H1 (cell line): ENCODE measurements at regions not wholly inside any gene's neighbourhood (a gene's known extent, or its start where the extent isn't known, plus 50 kb on each side); places are given as distances from the start of the nearest gene placed in this dataset.

Experiments used
- CTCF ChIA-PET: fragments of 300-600 bp; sonication (Branson Sonifier 250); formaldehyde crosslinking; loops from one replicate; lab custom pipeline; 2021; ENCODE audit not compliant: partially characterized antibody; lab: Charles Lee
- POLR2A ChIA-PET: fragments of 300-600 bp; sonication (Branson Sonifier 250); formaldehyde crosslinking; loops from one replicate; lab custom pipeline; 2021; ENCODE audit warnings: inconsistent platforms; ENCODE audit not compliant: partially characterized antibody; lab: Charles Lee
- DNase-seq, 2 experiments: peaks; one replicate each; pipeline versions ENCODE4 v3.0.0 to v3.0.0-alpha.2; 2010 to 2022; ENCODE audit warnings: low spot score in 2 of 2, low read depth in 1 of 2, mixed read lengths in 1 of 2
- FAIRE-seq: peaks from 2 replicates; lab custom pipeline; 2011; peaks lifted over from hg19 to GRCh38; lab: Jason Lieb, UNC
- H2AFZ ChIP-seq: 2 replicates; pipeline ENCODE4 v1.8.1; 2012; ENCODE audit warnings: low read length, inconsistent platforms
- H2AK5ac ChIP-seq: 2 replicates; pipeline ENCODE4 v1.6.1; 2013; ENCODE audit warnings: low read depth, low read length
- H2BK120ac ChIP-seq: replicated peaks from 2 replicates; pipeline ENCODE3; 2013; ENCODE audit warnings: low read depth, low read length, inconsistent platforms
- H2BK12ac ChIP-seq: 2 replicates; pipeline ENCODE4 v1.6.1; 2013; ENCODE audit warnings: low read depth, low read length
- H2BK15ac ChIP-seq: 2 replicates; pipeline ENCODE4 v1.6.1; 2013; ENCODE audit warnings: low read length
- H2BK20ac ChIP-seq: 2 replicates; pipeline ENCODE4 v1.6.1; 2013; ENCODE audit warnings: low read length
- H2BK5ac ChIP-seq: 2 replicates; pipeline ENCODE4 v1.6.1; 2013; ENCODE audit warnings: low read depth, low read length
- H3K14ac ChIP-seq: 2 replicates; pipeline ENCODE4 v1.6.1; 2013; ENCODE audit warnings: inconsistent platforms; ENCODE audit not compliant: insufficient read length
- H3K18ac ChIP-seq: 2 replicates; pipeline ENCODE4 v1.6.1; 2013; ENCODE audit warnings: low read length; ENCODE audit errors: extremely low read depth
- H3K23ac ChIP-seq: 2 replicates; pipeline ENCODE4 v1.6.1; 2013; ENCODE audit warnings: inconsistent platforms; ENCODE audit not compliant: insufficient read length
- H3K23me2 ChIP-seq: 2 replicates; pipeline ENCODE4 v1.6.1; 2013; ENCODE audit warnings: low read depth, low read length
- H3K27ac ChIP-seq: 2 replicates; pipeline ENCODE4 v1.6.1; 2011; ENCODE audit warnings: low read depth, low read length, inconsistent platforms
- H3K27me3 ChIP-seq, 4 experiments: replicated peaks in 1 of 4; 1 replicate in 1 of 4; 2 replicates in 3 of 4; pipeline versions ENCODE4 v1.6.1 to v1.8.1; 2011 to 2013; ENCODE audit warnings: low read length in 3 of 4, mild to moderate bottlenecking in 3 of 4, inconsistent platforms in 2 of 4, mixed read lengths in 2 of 4, moderate library complexity in 1 of 4; ENCODE audit not compliant: control insufficient read depth in 3 of 4, insufficient read depth in 3 of 4; ENCODE audit errors: extremely low read depth in 1 of 4
- H3K36me3 ChIP-seq, 4 experiments: 2 replicates each; pipeline versions ENCODE4 v1.6.1 to v1.8.1; 2011 to 2013; ENCODE audit warnings: mild to moderate bottlenecking in 4 of 4, low read length in 3 of 4, moderate library complexity in 2 of 4, control low read depth in 1 of 4, inconsistent platforms in 1 of 4; ENCODE audit not compliant: insufficient read depth in 4 of 4, control insufficient read depth in 2 of 4
- H3K4ac ChIP-seq: replicated peaks from 2 replicates; pipeline ENCODE3; 2013; ENCODE audit warnings: low read length, low read depth, mixed read lengths, inconsistent platforms; ENCODE audit not compliant: insufficient read length
- H3K4me1 ChIP-seq, 4 experiments: replicated peaks in 1 of 4; 1 replicate in 1 of 4; 2 replicates in 3 of 4; pipeline versions ENCODE4 v1.6.1 to v1.8.1; 2011 to 2013; ENCODE audit warnings: low read length in 3 of 4, inconsistent platforms in 2 of 4, mixed read lengths in 1 of 4; ENCODE audit not compliant: insufficient read depth in 4 of 4, control insufficient read depth in 3 of 4
- H3K4me2 ChIP-seq, 2 experiments: 2 replicates each; pipeline versions ENCODE4 v1.6.1 to v1.8.1; 2011 to 2013; ENCODE audit warnings: low read depth in 2 of 2, low read length in 2 of 2, control low read depth in 1 of 2, inconsistent platforms in 1 of 2, mild to moderate bottlenecking in 1 of 2; ENCODE audit not compliant: insufficient read depth in 1 of 2
- H3K4me3 ChIP-seq, 4 experiments: fragments of 200-600, 300-600 bp in 1 of 4; sonication (generic), shearing (Covaris generic), sonication (Bioruptor Twin) in 1 of 4; 2 replicates each; pipeline versions ENCODE4 v1.5.1 to v1.8.1; 2011 to 2016; ENCODE audit warnings: low read length in 4 of 4, low read depth in 3 of 4, control low read depth in 2 of 4, inconsistent platforms in 2 of 4, mild to moderate bottlenecking in 2 of 4, mixed read lengths in 1 of 4, moderate library complexity in 1 of 4; ENCODE audit not compliant: insufficient read depth in 2 of 4; ENCODE audit errors: extremely low read depth in 1 of 4
- H3K56ac ChIP-seq: replicated peaks from 2 replicates; pipeline ENCODE3; 2013; ENCODE audit warnings: low read depth, mild to moderate bottlenecking, mixed read lengths, low read length, inconsistent platforms; ENCODE audit not compliant: insufficient read length
- H3K79me1 ChIP-seq: 2 replicates; pipeline ENCODE4 v1.6.1; 2013; ENCODE audit warnings: low read depth, low read length, control low read depth
- H3K79me2 ChIP-seq, 2 experiments: 2 replicates each; pipeline versions ENCODE4 v1.6.1 to v1.8.1; 2012 to 2013; ENCODE audit warnings: low read length in 2 of 2, mild to moderate bottlenecking in 2 of 2, inconsistent platforms in 1 of 2; ENCODE audit not compliant: insufficient read depth in 2 of 2, control insufficient read depth in 1 of 2
- H3K9ac ChIP-seq, 4 experiments: replicated peaks in 1 of 4; 1 replicate in 1 of 4; 2 replicates in 3 of 4; pipeline versions ENCODE4 v1.6.1 to v1.8.1; 2011 to 2013; ENCODE audit warnings: low read depth in 3 of 4, low read length in 3 of 4, control low read depth in 2 of 4, mild to moderate bottlenecking in 2 of 4, moderate library complexity in 2 of 4, inconsistent platforms in 1 of 4; ENCODE audit errors: extremely low read depth in 1 of 4
- H3K9me3 ChIP-seq, 2 experiments: 2 replicates each; pipeline versions ENCODE4 v1.6.1 to v1.8.1; 2012 to 2013; ENCODE audit warnings: mild to moderate bottlenecking in 2 of 2, moderate library complexity in 2 of 2, control low read depth in 1 of 2, inconsistent platforms in 1 of 2, low read depth in 1 of 2, low read length in 1 of 2, mixed read lengths in 1 of 2; ENCODE audit not compliant: insufficient read depth in 2 of 2
- H4K20me1 ChIP-seq, 2 experiments: replicated peaks in 1 of 2; 2 replicates each; pipeline versions ENCODE3 to v1.8.1; 2011 to 2013; ENCODE audit warnings: inconsistent platforms in 2 of 2, low read length in 2 of 2, mild to moderate bottlenecking in 1 of 2; ENCODE audit not compliant: insufficient read depth in 2 of 2, control insufficient read depth in 1 of 2
- H4K5ac ChIP-seq: 2 replicates; pipeline ENCODE4 v1.6.1; 2013; ENCODE audit warnings: low read length, low read depth, mixed read lengths, inconsistent platforms; ENCODE audit not compliant: insufficient read length
- H4K8ac ChIP-seq: 2 replicates; pipeline ENCODE4 v1.8.0; 2013; ENCODE audit warnings: mild to moderate bottlenecking, moderate library complexity, low read length, inconsistent platforms; ENCODE audit not compliant: insufficient read depth; ENCODE audit errors: extremely low read depth
- H4K91ac ChIP-seq: replicated peaks from 2 replicates; pipeline ENCODE3; 2013; ENCODE audit warnings: low read length, mixed read lengths, inconsistent platforms; ENCODE audit not compliant: insufficient read length
- BACH1 ChIP-seq: IDR thresholded peaks from 2 replicates; pipeline ENCODE4 v1.6.1; 2012; ENCODE audit warnings: low read length, improper control_type of control experiment
- BCL11A ChIP-seq, 2 experiments: IDR thresholded peaks; one replicate each; pipeline ENCODE4 v1.6.1; 2011; ENCODE audit warnings: low read depth in 2 of 2, low read length in 2 of 2, mild to moderate bottlenecking in 2 of 2
- JUND ChIP-seq: IDR thresholded peaks from 2 replicates; pipeline ENCODE4 v1.6.1; 2011; ENCODE audit warnings: mild to moderate bottlenecking, improper control_type of control experiment, low read length
- NRF1 ChIP-seq: IDR thresholded peaks from 2 replicates; pipeline ENCODE4 v1.6.1; 2011; ENCODE audit warnings: mild to moderate bottlenecking, low read depth, low read length, improper control_type of control experiment
- PHF8 ChIP-seq: fragments of 200-600 bp; sonication (generic); conservative IDR thresholded peaks from 2 replicates; pipeline ENCODE4 v1.7.1; 2012; ENCODE audit warnings: low read depth, mild to moderate bottlenecking, inconsistent platforms, low read length, moderate library complexity
- POLR2A ChIP-seq, 2 experiments: IDR thresholded peaks; 1 replicate in 1 of 2; 2 replicates in 1 of 2; pipeline ENCODE4 v1.6.1; 2011; ENCODE audit warnings: low read depth in 2 of 2, low read length in 2 of 2, mild to moderate bottlenecking in 2 of 2; ENCODE audit errors: control extremely low read depth in 1 of 2
- SP1 ChIP-seq: IDR thresholded peaks from 2 replicates; pipeline ENCODE4 v1.6.1; 2011; ENCODE audit warnings: low read depth, low read length
- TEAD4 ChIP-seq: IDR thresholded peaks from 2 replicates; pipeline ENCODE4 v1.6.1; 2012; ENCODE audit warnings: low read depth, low read length, inconsistent platforms, mixed read lengths
- WGBS, 2 experiments: shearing (Covaris generic) in 1 of 2; methylation state at CpG; one replicate each; pipeline versions ENCODE4 v1.1.6 to v1.1.7; 2013 to 2015; ENCODE audit warnings: low lambda C conversion rate in 2 of 2, mixed read lengths in 2 of 2, inconsistent platforms in 1 of 2, low coverage in 1 of 2, missing lambda C conversion rate in 1 of 2; ENCODE audit not compliant: insufficient replicate concordance in 2 of 2, insufficient coverage in 1 of 2, insufficient read length in 1 of 2; ENCODE audit errors: extremely low coverage in 1 of 2, missing lambda C conversion rate in 1 of 2; 5-methylcytosine and 5-hydroxymethylcytosine counted together
- TF ChIP-seq, protein P1 (sequence below), 3 experiments: IDR thresholded peaks; 1 replicate in 2 of 3; 2 replicates in 1 of 3; pipeline versions ENCODE4 v1.5.1 to v1.6.1; 2011; ENCODE audit warnings: low read length in 3 of 3, mild to moderate bottlenecking in 3 of 3, inconsistent platforms in 2 of 3, low read depth in 1 of 3, moderate library complexity in 1 of 3; ENCODE audit not compliant: insufficient read depth in 1 of 3; ENCODE audit errors: control extremely low read depth in 1 of 3
- TF ChIP-seq, protein P2 (sequence below): IDR thresholded peaks from 2 replicates; pipeline ENCODE4 v1.6.1; 2012; ENCODE audit warnings: low read length, inconsistent platforms
- TF ChIP-seq, protein P3 (sequence below): IDR thresholded peaks from 2 replicates; pipeline ENCODE4 v1.6.1; 2012; ENCODE audit warnings: inconsistent platforms

DNA sequence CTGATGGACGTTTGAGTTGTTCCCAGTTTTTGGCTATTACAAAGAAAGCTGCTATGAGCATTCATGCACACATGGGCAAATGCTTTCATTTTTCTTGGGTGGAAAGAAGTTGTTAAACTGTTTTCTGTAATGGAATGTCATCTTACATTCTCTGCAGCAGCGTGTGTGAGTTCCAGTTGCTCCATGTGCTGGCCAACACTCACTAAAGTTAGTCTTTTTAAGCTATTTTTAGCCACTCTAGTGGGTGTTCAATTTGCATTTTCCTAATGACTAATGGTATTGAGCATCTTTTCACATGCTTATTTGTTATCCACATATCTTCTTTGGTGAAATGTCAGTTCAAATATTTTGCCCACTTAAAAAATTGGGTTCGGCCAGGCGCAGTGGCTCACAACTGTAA is 82.8 kb upstream of the COL13A1 start:
- H3K56ac ChIP-seq = no peak overlapping the region
- H3K27ac ChIP-seq = no peak overlapping the region
- H3K4me2 ChIP-seq = no peak overlapping the region
- CTCF ChIA-PET = interaction anchor here (0.7 to 35.5 kb wide), 7 partner anchors 8 to 242 kb away, joined by 3 to 992 read pairs (median 22); no protein-coding TSS in a partner anchor
- H3K18ac ChIP-seq = no peak overlapping the region
- no peaks in the 10 kb centered on the region for H4K20me1 ChIP-seq
- FAIRE-seq (no peak), DNase-seq (no peak)
- H2AFZ ChIP-seq = no peak overlapping the region
- H3K4me3 ChIP-seq = no peak overlapping the region
- no peak overlapping the region for H2AK5ac ChIP-seq
- H2BK15ac ChIP-seq = no peak overlapping the region
- no peak overlapping the region for H4K8ac ChIP-seq
- no peaks in the 10 kb centered on the region for H3K23me2 ChIP-seq
- peaks cover 0 to 4% (median under 1%) of the 10 kb centered on the region in 4 experiments; a peak in 3 of 7 replicates for H3K4me1 ChIP-seq
- H2BK120ac ChIP-seq = no peak overlapping the region
- H4K91ac ChIP-seq = no peak overlapping the region
- H3K23ac ChIP-seq = no peak overlapping the region
- no peak overlapping the region for H2BK20ac ChIP-seq
- no peaks in the 10 kb centered on the region for H3K79me2 ChIP-seq
- no peak overlapping the region for H4K5ac ChIP-seq
- peaks cover 0 to 6% of the 10 kb centered on the region in 2 experiments; a peak in 1 of 4 replicates for H3K9me3 ChIP-seq
- H3K14ac ChIP-seq = no peak overlapping the region
- no peaks in the 10 kb centered on the region for H3K36me3 ChIP-seq
- H3K79me1 ChIP-seq = no peaks in the 10 kb centered on the region
- POLR2A ChIA-PET = no interaction called here
- WGBS, 2 experiments = 87% methylated on average over 4 of the region's 4 CpGs; no CpG with 5 or more reads in 1 of the 2 experiments
- no peak overlapping the region for H3K4ac ChIP-seq
- no peak overlapping the region for H2BK5ac ChIP-seq
- H2BK12ac ChIP-seq = no peak overlapping the region
- no peak overlapping the region for H3K9ac ChIP-seq
- no peaks in the 10 kb centered on the region for H3K27me3 ChIP-seq
- TF ChIP-seq BACH1 (no peak), BCL11A (IDR thresholded peaks at IDR 0.05; ENCODE audit: low read depth in 2 of 2, low read length in 2 of 2) (no peak), SP1 (no peak), TEAD4 (no peak), NRF1 (no peak), JUND (no peak), POLR2A (IDR thresholded peaks at IDR 0.05; ENCODE audit: control extremely low read depth in 1 of 2, low read depth in 2 of 2, low read length in 2 of 2) (no peak), PHF8 (no peak)
- TF ChIP-seq, protein P1, sequence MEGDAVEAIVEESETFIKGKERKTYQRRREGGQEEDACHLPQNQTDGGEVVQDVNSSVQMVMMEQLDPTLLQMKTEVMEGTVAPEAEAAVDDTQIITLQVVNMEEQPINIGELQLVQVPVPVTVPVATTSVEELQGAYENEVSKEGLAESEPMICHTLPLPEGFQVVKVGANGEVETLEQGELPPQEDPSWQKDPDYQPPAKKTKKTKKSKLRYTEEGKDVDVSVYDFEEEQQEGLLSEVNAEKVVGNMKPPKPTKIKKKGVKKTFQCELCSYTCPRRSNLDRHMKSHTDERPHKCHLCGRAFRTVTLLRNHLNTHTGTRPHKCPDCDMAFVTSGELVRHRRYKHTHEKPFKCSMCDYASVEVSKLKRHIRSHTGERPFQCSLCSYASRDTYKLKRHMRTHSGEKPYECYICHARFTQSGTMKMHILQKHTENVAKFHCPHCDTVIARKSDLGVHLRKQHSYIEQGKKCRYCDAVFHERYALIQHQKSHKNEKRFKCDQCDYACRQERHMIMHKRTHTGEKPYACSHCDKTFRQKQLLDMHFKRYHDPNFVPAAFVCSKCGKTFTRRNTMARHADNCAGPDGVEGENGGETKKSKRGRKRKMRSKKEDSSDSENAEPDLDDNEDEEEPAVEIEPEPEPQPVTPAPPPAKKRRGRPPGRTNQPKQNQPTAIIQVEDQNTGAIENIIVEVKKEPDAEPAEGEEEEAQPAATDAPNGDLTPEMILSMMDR (IDR thresholded peaks at IDR 0.05; ENCODE audit: control extremely low read depth in 1 of 3, insufficient read depth in 1 of 3, low read depth in 1 of 3, low read length in 3 of 3) = no peak
- TF ChIP-seq, protein P2, sequence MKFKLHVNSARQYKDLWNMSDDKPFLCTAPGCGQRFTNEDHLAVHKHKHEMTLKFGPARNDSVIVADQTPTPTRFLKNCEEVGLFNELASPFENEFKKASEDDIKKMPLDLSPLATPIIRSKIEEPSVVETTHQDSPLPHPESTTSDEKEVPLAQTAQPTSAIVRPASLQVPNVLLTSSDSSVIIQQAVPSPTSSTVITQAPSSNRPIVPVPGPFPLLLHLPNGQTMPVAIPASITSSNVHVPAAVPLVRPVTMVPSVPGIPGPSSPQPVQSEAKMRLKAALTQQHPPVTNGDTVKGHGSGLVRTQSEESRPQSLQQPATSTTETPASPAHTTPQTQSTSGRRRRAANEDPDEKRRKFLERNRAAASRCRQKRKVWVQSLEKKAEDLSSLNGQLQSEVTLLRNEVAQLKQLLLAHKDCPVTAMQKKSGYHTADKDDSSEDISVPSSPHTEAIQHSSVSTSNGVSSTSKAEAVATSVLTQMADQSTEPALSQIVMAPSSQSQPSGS = no peak
- TF ChIP-seq, protein P3, sequence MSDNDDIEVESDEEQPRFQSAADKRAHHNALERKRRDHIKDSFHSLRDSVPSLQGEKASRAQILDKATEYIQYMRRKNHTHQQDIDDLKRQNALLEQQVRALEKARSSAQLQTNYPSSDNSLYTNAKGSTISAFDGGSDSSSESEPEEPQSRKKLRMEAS = no peak
